Ascending aorta (tissue), 2 donors: ENCODE measurements at regions not wholly inside any gene's neighbourhood (a gene's known extent, or its start where the extent isn't known, plus 50 kb on each side); places are given as distances from the start of the nearest gene placed in this dataset.
A peak's percentile ranks its signal among the peaks of the same experiment; 100 is the strongest.

Experiments
- DNase-seq, 2 donors: peaks; one replicate each; pipeline ENCODE4 v3.0.0-alpha.2; 2019; ENCODE audit warnings: low spot score in 2 of 2
- H3K27ac ChIP-seq, 2 donors: fragments of 200-600 bp; sonication (generic); one replicate each; pipeline ENCODE4 v1.5.1; 2016 to 2017; ENCODE audit warnings: mild to moderate bottlenecking in 1 of 2
- H3K27me3 ChIP-seq: fragments of 200-600 bp; sonication (generic); one replicate; pipeline ENCODE4 v1.5.1; 2017
- H3K36me3 ChIP-seq, 2 donors: fragments of 200-600 bp; sonication (generic); one replicate each; pipeline ENCODE4 v1.5.1; 2016
- H3K4me1 ChIP-seq, 2 donors: fragments of 200-600 bp; sonication (generic); one replicate each; pipeline ENCODE4 v1.5.1; 2016 to 2017; ENCODE audit warnings: mild to moderate bottlenecking in 1 of 2
- H3K4me3 ChIP-seq, 2 donors: fragments of 200-600 bp; sonication (generic); one replicate each; pipeline ENCODE4 v1.5.1; 2016 to 2017; ENCODE audit warnings: mild to moderate bottlenecking in 1 of 2
- H3K9me3 ChIP-seq, 2 donors: fragments of 200-600 bp; sonication (generic); one replicate each; pipeline ENCODE4 v1.5.1; 2016
- intact Hi-C: fragments of 100-400 bp; cut with DNase I; formaldehyde crosslinking; loops from one replicate; pipeline ENCODE4 v1.15.1; 2023
- TF ChIP-seq, protein P1 (sequence below), 3 experiments: fragments of 200-600 bp in 2 of 3; fragments of 450-650 bp in 1 of 3; sonication (generic) in 2 of 3; IDR thresholded peaks; one replicate each; pipeline ENCODE4 v1.5.1; 2016 to 2019; ENCODE audit warnings: antibody characterized with exemption in 3 of 3, mild to moderate bottlenecking in 1 of 3, moderate library complexity in 1 of 3

DNA sequence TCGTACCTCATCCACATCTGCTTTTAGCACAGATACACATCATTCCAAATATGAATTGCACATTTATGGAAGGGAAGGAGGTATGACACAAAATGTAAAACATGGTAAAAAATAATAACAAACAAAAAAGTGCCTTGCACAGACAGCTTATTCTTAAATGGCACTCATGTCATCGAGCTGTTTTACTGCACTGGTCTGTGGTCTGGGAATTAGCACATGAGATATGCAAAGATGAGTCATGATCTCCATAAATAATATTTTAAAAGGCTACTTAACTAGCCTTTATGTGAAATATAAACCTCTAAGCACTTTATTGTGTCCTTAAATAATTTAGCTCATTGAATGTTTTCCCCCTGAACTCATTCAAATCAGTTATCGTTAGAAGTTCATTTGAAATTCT lies 142.2 kb upstream of the ZNF385D start:
- intact Hi-C loops = loop anchor here (5.0 to 10.0 kb wide), 2 partner anchors 1381 to 1558 kb away; no protein-coding TSS in a partner anchor
- Histone ChIP-seq H3K27me3 (no peaks in the 10 kb centered on the region), H3K4me1 (peaks cover 0 to 3% of the 10 kb centered on the region in 2 donors), H3K4me3 (no peak overlapping the region), H3K27ac (no peak overlapping the region), H3K9me3 (no peaks in the 10 kb centered on the region), H3K36me3 (no peaks in the 10 kb centered on the region)
- DNase-seq = no peak
- TF ChIP-seq, protein P1, sequence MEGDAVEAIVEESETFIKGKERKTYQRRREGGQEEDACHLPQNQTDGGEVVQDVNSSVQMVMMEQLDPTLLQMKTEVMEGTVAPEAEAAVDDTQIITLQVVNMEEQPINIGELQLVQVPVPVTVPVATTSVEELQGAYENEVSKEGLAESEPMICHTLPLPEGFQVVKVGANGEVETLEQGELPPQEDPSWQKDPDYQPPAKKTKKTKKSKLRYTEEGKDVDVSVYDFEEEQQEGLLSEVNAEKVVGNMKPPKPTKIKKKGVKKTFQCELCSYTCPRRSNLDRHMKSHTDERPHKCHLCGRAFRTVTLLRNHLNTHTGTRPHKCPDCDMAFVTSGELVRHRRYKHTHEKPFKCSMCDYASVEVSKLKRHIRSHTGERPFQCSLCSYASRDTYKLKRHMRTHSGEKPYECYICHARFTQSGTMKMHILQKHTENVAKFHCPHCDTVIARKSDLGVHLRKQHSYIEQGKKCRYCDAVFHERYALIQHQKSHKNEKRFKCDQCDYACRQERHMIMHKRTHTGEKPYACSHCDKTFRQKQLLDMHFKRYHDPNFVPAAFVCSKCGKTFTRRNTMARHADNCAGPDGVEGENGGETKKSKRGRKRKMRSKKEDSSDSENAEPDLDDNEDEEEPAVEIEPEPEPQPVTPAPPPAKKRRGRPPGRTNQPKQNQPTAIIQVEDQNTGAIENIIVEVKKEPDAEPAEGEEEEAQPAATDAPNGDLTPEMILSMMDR (IDR thresholded peaks at IDR 0.05) = no peak

- no peak for DNase-seq
- Histone ChIP-seq H3K36me3 (no peaks in the 10 kb centered on the region), H3K4me3 (no peak overlapping the region), H3K4me1 (peaks cover 0 to 3% of the 10 kb centered on the region in 2 donors), H3K27me3 (no peaks in the 10 kb centered on the region), H3K9me3 (no peaks in the 10 kb centered on the region), H3K27ac (no peak overlapping the region)
- TF ChIP-seq, protein P1 (IDR thresholded peaks at IDR 0.05) = peak in 2 of 3 experiments; percentile 65 to 75
- intact Hi-C loops = loop anchor here (1.0 to 10.0 kb wide), 3 partner anchors 142 to 1560 kb away; no protein-coding TSS in a partner anchor
Observed at GRCh38 chr3:21894459-21895340, 143.7 kb upstream of the ZNF385D start.

DNA sequence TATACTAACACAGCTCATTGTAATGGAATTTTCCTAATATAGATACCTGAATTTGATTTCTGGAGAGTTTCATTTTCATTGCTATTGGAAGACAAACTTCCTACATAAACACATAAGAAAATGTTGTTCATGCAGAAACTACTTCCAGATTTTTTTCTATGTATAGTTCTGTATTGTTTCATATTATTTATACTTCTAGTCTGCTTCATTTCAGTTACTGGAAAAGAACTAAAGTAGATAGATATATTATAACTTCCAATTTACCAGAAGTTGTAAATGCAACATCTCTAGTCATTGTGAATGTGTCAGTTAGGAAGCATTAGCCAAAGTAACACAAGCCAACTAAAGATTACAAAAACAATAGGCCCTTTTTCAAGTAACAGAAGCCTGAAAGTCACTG lies 147.3 kb upstream of the ZNF385D start:
- H3K27me3 ChIP-seq = no peaks in the 10 kb centered on the region
- intact Hi-C loops = loop anchor here (10.0 kb wide), 1 partner anchor 1564 kb away; no protein-coding TSS in a partner anchor
- no peak overlapping the region for H3K4me3 ChIP-seq
- H3K36me3 ChIP-seq = no peaks in the 10 kb centered on the region
- H3K4me1 ChIP-seq = no peaks in the 10 kb centered on the region
- H3K9me3 ChIP-seq = no peaks in the 10 kb centered on the region
- no peak overlapping the region for H3K27ac ChIP-seq
- no peak for DNase-seq
- TF ChIP-seq, protein P1 (IDR thresholded peaks at IDR 0.05) = no peak

DNA sequence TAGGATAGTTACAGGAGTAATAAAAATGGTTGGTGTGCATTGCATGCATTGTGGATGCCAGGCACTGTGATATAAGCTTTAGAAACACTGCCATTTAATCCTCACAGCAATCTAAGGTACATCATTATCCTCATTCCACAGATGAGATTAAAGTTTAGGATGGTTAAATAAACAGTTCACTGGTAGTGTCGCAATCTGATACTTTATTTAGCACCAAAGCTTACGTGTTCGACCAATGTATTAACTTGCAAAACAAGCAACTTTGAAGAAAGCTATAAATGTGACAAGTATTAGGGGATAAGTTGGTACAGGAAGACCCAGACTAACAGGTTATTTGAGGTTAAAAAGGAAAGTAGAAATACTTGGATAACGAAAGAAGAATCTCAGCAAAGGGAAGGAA lies 150.5 kb upstream of the ZNF385D start:
- H3K36me3 ChIP-seq = no peaks in the 10 kb centered on the region
- no peaks in the 10 kb centered on the region for H3K27me3 ChIP-seq
- no peak for DNase-seq
- no peak overlapping the region for H3K27ac ChIP-seq
- intact Hi-C loops = no loop called here
- H3K4me1 ChIP-seq = no peaks in the 10 kb centered on the region
- TF ChIP-seq, protein P1 (IDR thresholded peaks at IDR 0.05) = no peak
- H3K9me3 ChIP-seq = no peaks in the 10 kb centered on the region
- no peak overlapping the region for H3K4me3 ChIP-seq

DNA sequence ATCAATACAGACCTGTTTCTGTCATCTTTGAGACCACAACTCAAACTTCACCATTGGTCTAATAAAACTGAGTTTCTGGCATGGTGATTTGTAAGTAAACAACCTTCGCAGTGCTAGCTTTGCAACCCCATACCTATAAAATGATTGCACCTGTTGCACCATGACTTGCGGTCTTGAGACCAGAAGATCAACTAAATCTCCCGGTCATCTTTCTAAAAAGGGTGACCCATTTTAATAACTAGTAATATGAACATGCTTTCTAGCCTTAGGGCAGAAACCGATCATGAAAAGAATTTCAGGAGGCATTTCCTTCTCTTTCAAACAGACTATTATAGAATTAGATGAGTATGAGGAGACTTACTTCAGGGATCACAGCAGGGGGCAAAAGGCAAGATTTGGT lies 151.9 kb upstream of the ZNF385D start:
- Histone ChIP-seq H3K4me1 (no peaks in the 10 kb centered on the region), H3K27me3 (no peaks in the 10 kb centered on the region), H3K27ac (no peak overlapping the region), H3K9me3 (no peaks in the 10 kb centered on the region), H3K4me3 (no peak overlapping the region), H3K36me3 (no peaks in the 10 kb centered on the region)
- TF ChIP-seq, protein P1 (IDR thresholded peaks at IDR 0.05) = no peak
- DNase-seq = no peak
- intact Hi-C loops = no loop called here
